HFF-Myc (cell line): ENCODE measurements at regions not wholly inside any gene's neighbourhood (a gene's known extent, or its start where the extent isn't known, plus 50 kb on each side); places are given as distances from the start of the nearest gene placed in this dataset.
"Not testable (repeated sequence)": the region's sequence is repeated elsewhere in the genome, so short reads cannot be mapped to it uniquely, and the experiment has no call there.

Experiments
- DNase-seq: peaks from one replicate; pipeline ENCODE4 v3.0.0-alpha.2; 2011; ENCODE audit warnings: low read depth; ENCODE audit errors: extremely low read depth
- H3K4me3 ChIP-seq: replicated peaks from 2 replicates; pipeline ENCODE4 v1.5.1; 2011; ENCODE audit warnings: low read depth, mild to moderate bottlenecking, control low read depth, low read length
- CTCF ChIP-seq: IDR thresholded peaks from 2 replicates; pipeline ENCODE4 v1.5.1; 2012; ENCODE audit warnings: mild to moderate bottlenecking, low read depth, low read length, control low read depth; ENCODE audit errors: missing control alignments

- no peak overlapping the region for H3K4me3 ChIP-seq
- no peak for TF ChIP-seq CTCF
- no peak for DNase-seq
Measured at GRCh38 chr18:29841631-29842030, 1200.9 kb downstream of the DSC3 start.

GRCh38 chr18:29840089-29840488 is 1202.5 kb downstream of the DSC3 start:
- peak; percentile 46 for DNase-seq
- TF ChIP-seq CTCF: no peak
- no peak overlapping the region for H3K4me3 ChIP-seq

- not testable (repeated sequence) for DNase-seq, H3K4me3 ChIP-seq
Measured at GRCh38 chr18:29838961-29839360, 1203.6 kb downstream of the DSC3 start.

GRCh38 chr18:29838556-29838955 is 1204.0 kb downstream of the DSC3 start:
- H3K4me3 ChIP-seq: no peak overlapping the region
- TF ChIP-seq CTCF: no peak
- DNase-seq: no peak

- no peak for DNase-seq
- TF ChIP-seq CTCF: no peak
- no peak overlapping the region for H3K4me3 ChIP-seq
Measured at GRCh38 chr18:29823671-29824070, 1218.9 kb downstream of the DSC3 start.

GRCh38 chr18:29821544-29821943 is 1221.0 kb downstream of the DSC3 start:
- no peak for TF ChIP-seq CTCF
- no peak for DNase-seq
- H3K4me3 ChIP-seq: no peak overlapping the region

GRCh38 chr18:29811519-29811918 is 1231.0 kb downstream of the DSC3 start:
- no peak overlapping the region for H3K4me3 ChIP-seq
- TF ChIP-seq CTCF: no peak
- DNase-seq: no peak
